CD4-positive, CD25-positive, alpha-beta regulatory T cell (primary cell): ENCODE measurements at regions not wholly inside any gene's neighbourhood (a gene's known extent, or its start where the extent isn't known, plus 50 kb on each side); places are given as distances from the start of the nearest gene placed in this dataset.

ENCODE experiments used
- ATAC-seq, 2 donors: fragments of 150-1000 bp; cut with Tn5 transposase; one replicate each; pipeline ENCODE4 v1.10.0; 2021; ENCODE audit warnings: low read depth in 2 of 2, moderate number of reproducible peaks in 2 of 2, moderate library complexity in 1 of 2
- DNase-seq, 3 donors: peaks; one replicate each; pipeline versions ENCODE4 v3.0.0 to v3.0.0-alpha.2; 2012 to 2022; ENCODE audit warnings: mixed read lengths in 1 of 3
- H3K27ac ChIP-seq: one replicate; pipeline ENCODE4 v1.7.0; 2013; ENCODE audit warnings: mild to moderate bottlenecking, low read length; ENCODE audit not compliant: insufficient read depth, poor library complexity, severe bottlenecking
- H3K27me3 ChIP-seq: one replicate; pipeline ENCODE4 v1.7.0; 2013; ENCODE audit warnings: low read length; ENCODE audit not compliant: control insufficient read depth, insufficient read depth
- H3K36me3 ChIP-seq: one replicate; pipeline ENCODE4 v1.7.0; 2013; ENCODE audit warnings: mild to moderate bottlenecking, low read length, moderate library complexity; ENCODE audit not compliant: control insufficient read depth, insufficient read depth
- H3K4me1 ChIP-seq: 2 replicates; pipeline ENCODE4 v1.7.0; 2013; ENCODE audit warnings: mild to moderate bottlenecking, low read length; ENCODE audit not compliant: insufficient read depth, control insufficient read depth, poor library complexity, severe bottlenecking
- H3K4me3 ChIP-seq: one replicate; pipeline ENCODE4 v1.7.0; 2013; ENCODE audit warnings: low read depth, mild to moderate bottlenecking, low read length, moderate library complexity
- H3K9me3 ChIP-seq, 2 experiments: 1 replicate in 1 of 2; 2 replicates in 1 of 2; pipeline ENCODE4 v1.7.0; 2013; ENCODE audit warnings: low read length in 2 of 2, mild to moderate bottlenecking in 1 of 2, moderate library complexity in 1 of 2; ENCODE audit not compliant: control insufficient read depth in 2 of 2
- H3K27ac Mint-ChIP-seq, 3 donors: one replicate each; pipeline ENCODE4 v1.8.0; 2020 to 2022; ENCODE audit warnings: mild to moderate bottlenecking in 3 of 3, mixed read lengths in 3 of 3, moderate library complexity in 2 of 3
- H3K27me3 Mint-ChIP-seq: one replicate; pipeline ENCODE4 v1.8.0; 2022; ENCODE audit warnings: mild to moderate bottlenecking, mixed read lengths
- H3K36me3 Mint-ChIP-seq: one replicate; pipeline ENCODE4 v1.8.0; 2020; ENCODE audit warnings: mixed read lengths
- H3K4me1 Mint-ChIP-seq, 4 donors: one replicate each; pipeline ENCODE4 v1.8.0; 2020 to 2022; ENCODE audit warnings: mixed read lengths in 4 of 4, mild to moderate bottlenecking in 1 of 4
- H3K4me3 Mint-ChIP-seq, 4 donors: one replicate each; pipeline ENCODE4 v1.8.0; 2020 to 2022; ENCODE audit warnings: mild to moderate bottlenecking in 4 of 4, mixed read lengths in 4 of 4, moderate library complexity in 3 of 4
- H3K9me3 Mint-ChIP-seq, 7 donors: one replicate each; pipeline ENCODE4 v1.8.0; 2020 to 2022; ENCODE audit warnings: mixed read lengths in 7 of 7, mild to moderate bottlenecking in 3 of 7, moderate library complexity in 2 of 7

- no peaks in the 10 kb centered on the region for H3K9me3 ChIP-seq
- no peak overlapping the region for H3K27ac ChIP-seq
- no peak for DNase-seq
- H3K4me3 Mint-ChIP-seq: no peak overlapping the region
- H3K4me3 ChIP-seq: no peak overlapping the region
- H3K36me3 ChIP-seq: no peaks in the 10 kb centered on the region
- peaks cover 10% of the 10 kb centered on the region for H3K27me3 ChIP-seq
- H3K4me1 Mint-ChIP-seq: no peaks in the 10 kb centered on the region
- no peaks in the 10 kb centered on the region for H3K9me3 Mint-ChIP-seq
- H3K36me3 Mint-ChIP-seq: no peaks in the 10 kb centered on the region
- peaks cover 17% of the 10 kb centered on the region for H3K27me3 Mint-ChIP-seq
- H3K4me1 ChIP-seq: no peaks in the 10 kb centered on the region
- no peak overlapping the region for H3K27ac Mint-ChIP-seq
- ATAC-seq: no peak
Measured at GRCh38 chr3:150243466-150243865, 164.6 kb upstream of the TSC22D2 start.

- Histone ChIP-seq H3K36me3 (no peaks in the 10 kb centered on the region), H3K9me3 (no peaks in the 10 kb centered on the region), H3K27me3 (peaks cover 9% of the 10 kb centered on the region), H3K4me1 (no peaks in the 10 kb centered on the region), H3K4me3 (no peak overlapping the region), H3K27ac (no peak overlapping the region)
- no peak for DNase-seq
- H3K9me3 Mint-ChIP-seq: no peaks in the 10 kb centered on the region
- no peaks in the 10 kb centered on the region for H3K36me3 Mint-ChIP-seq
- no peak overlapping the region for H3K4me3 Mint-ChIP-seq
- no peak overlapping the region for H3K27ac Mint-ChIP-seq
- no peaks in the 10 kb centered on the region for H3K4me1 Mint-ChIP-seq
- peaks cover 16% of the 10 kb centered on the region for H3K27me3 Mint-ChIP-seq
- ATAC-seq: no peak
Measured at GRCh38 chr3:150242220-150242936, 165.7 kb upstream of the TSC22D2 start.

- no peaks in the 10 kb centered on the region for H3K4me1 ChIP-seq
- Mint-ChIP-seq H3K9me3 (no peaks in the 10 kb centered on the region), H3K4me1 (no peaks in the 10 kb centered on the region), H3K4me3 (no peak overlapping the region), H3K27me3 (peaks cover 9% of the 10 kb centered on the region), H3K36me3 (no peaks in the 10 kb centered on the region), H3K27ac (no peak overlapping the region)
- H3K4me3 ChIP-seq: no peak overlapping the region
- H3K27me3 ChIP-seq: peaks cover 9% of the 10 kb centered on the region
- no peak for DNase-seq
- H3K27ac ChIP-seq: no peak overlapping the region
- no peaks in the 10 kb centered on the region for H3K9me3 ChIP-seq
- no peak for ATAC-seq
- H3K36me3 ChIP-seq: no peaks in the 10 kb centered on the region
Measured at GRCh38 chr3:150240891-150241290, 167.2 kb upstream of the TSC22D2 start.

- H3K27ac ChIP-seq: no peak overlapping the region
- no peaks in the 10 kb centered on the region for H3K9me3 ChIP-seq
- Mint-ChIP-seq H3K27ac (no peak overlapping the region), H3K27me3 (no peaks in the 10 kb centered on the region), H3K9me3 (no peaks in the 10 kb centered on the region), H3K4me3 (no peak overlapping the region), H3K36me3 (no peaks in the 10 kb centered on the region), H3K4me1 (no peaks in the 10 kb centered on the region)
- no peak overlapping the region for H3K4me3 ChIP-seq
- H3K36me3 ChIP-seq: no peaks in the 10 kb centered on the region
- DNase-seq (no peak), ATAC-seq (no peak)
- H3K27me3 ChIP-seq: peaks cover 9% of the 10 kb centered on the region
- no peaks in the 10 kb centered on the region for H3K4me1 ChIP-seq
Measured at GRCh38 chr3:150239766-150240165, 168.3 kb upstream of the TSC22D2 start.

GRCh38 chr3:150238995-150239619 is 169.0 kb upstream of the TSC22D2 start:
- peaks cover 6% of the 10 kb centered on the region for H3K27me3 ChIP-seq
- DNase-seq (no peak), ATAC-seq (no peak)
- H3K27ac ChIP-seq: no peak overlapping the region
- no peak overlapping the region for H3K4me3 ChIP-seq
- H3K9me3 Mint-ChIP-seq: no peaks in the 10 kb centered on the region
- H3K4me1 ChIP-seq: no peaks in the 10 kb centered on the region
- no peaks in the 10 kb centered on the region for H3K27me3 Mint-ChIP-seq
- no peaks in the 10 kb centered on the region for H3K9me3 ChIP-seq
- no peaks in the 10 kb centered on the region for H3K36me3 ChIP-seq
- H3K27ac Mint-ChIP-seq: no peak overlapping the region
- no peak overlapping the region for H3K4me3 Mint-ChIP-seq
- no peaks in the 10 kb centered on the region for H3K4me1 Mint-ChIP-seq
- no peaks in the 10 kb centered on the region for H3K36me3 Mint-ChIP-seq

- no peak for ATAC-seq
- peaks cover 6% of the 10 kb centered on the region for H3K27me3 ChIP-seq
- H3K27ac ChIP-seq: no peak overlapping the region
- no peaks in the 10 kb centered on the region for H3K4me1 ChIP-seq
- no peak overlapping the region for H3K4me3 ChIP-seq
- H3K9me3 ChIP-seq: no peaks in the 10 kb centered on the region
- H3K4me3 Mint-ChIP-seq: no peak overlapping the region
- no peak overlapping the region for H3K27ac Mint-ChIP-seq
- no peaks in the 10 kb centered on the region for H3K27me3 Mint-ChIP-seq
- no peak for DNase-seq
- no peaks in the 10 kb centered on the region for H3K9me3 Mint-ChIP-seq
- H3K36me3 Mint-ChIP-seq: no peaks in the 10 kb centered on the region
- no peaks in the 10 kb centered on the region for H3K36me3 ChIP-seq
- no peaks in the 10 kb centered on the region for H3K4me1 Mint-ChIP-seq
Measured at GRCh38 chr3:150238048-150238802, 169.9 kb upstream of the TSC22D2 start.

- Histone ChIP-seq H3K27me3 (no peaks in the 10 kb centered on the region), H3K9me3 (no peaks in the 10 kb centered on the region), H3K4me3 (no peak overlapping the region), H3K27ac (no peak overlapping the region), H3K36me3 (no peaks in the 10 kb centered on the region), H3K4me1 (no peaks in the 10 kb centered on the region)
- no peak for ATAC-seq
- Mint-ChIP-seq H3K4me3 (no peak overlapping the region), H3K36me3 (no peaks in the 10 kb centered on the region), H3K9me3 (no peaks in the 10 kb centered on the region), H3K27me3 (no peaks in the 10 kb centered on the region), H3K4me1 (no peaks in the 10 kb centered on the region), H3K27ac (no peak overlapping the region)
- no peak for DNase-seq
Measured at GRCh38 chr3:150237490-150237889, 170.6 kb upstream of the TSC22D2 start.
